SKM-1 (cell line): ENCODE measurements at regions not wholly inside any gene's neighbourhood (a gene's known extent, or its start where the extent isn't known, plus 50 kb on each side); places are given as distances from the start of the nearest gene placed in this dataset.
"Not testable (repeated sequence)": the region's sequence is repeated elsewhere in the genome, so short reads cannot be mapped to it uniquely, and the experiment has no call there.

Source experiments
- DNase-seq: peaks from one replicate; lab custom pipeline; 2025; ENCODE audit not compliant: unreplicated experiment; lab: John Stamatoyannopoulos, UW

DNA sequence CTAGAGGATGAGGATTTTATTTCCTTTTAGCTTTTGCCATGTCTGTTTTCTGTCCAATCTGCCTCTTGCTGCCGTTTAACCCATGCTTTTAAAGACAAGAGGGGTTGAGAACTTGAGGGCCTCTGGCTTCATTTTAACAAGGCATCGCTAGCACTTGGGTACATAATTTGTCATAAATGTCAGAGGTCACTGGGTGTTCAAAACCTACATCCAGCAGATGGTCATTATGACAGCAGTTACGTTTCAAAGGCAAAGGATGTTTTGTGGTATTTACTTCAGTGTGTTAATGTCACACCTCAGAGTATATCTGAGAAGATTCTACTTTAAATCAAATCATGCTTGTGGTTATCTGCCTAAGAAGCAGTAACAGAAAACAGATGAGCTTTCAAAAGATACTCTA is 918.3 kb downstream of the NR2F1-AS1 start:
- no peak for DNase-seq

DNA sequence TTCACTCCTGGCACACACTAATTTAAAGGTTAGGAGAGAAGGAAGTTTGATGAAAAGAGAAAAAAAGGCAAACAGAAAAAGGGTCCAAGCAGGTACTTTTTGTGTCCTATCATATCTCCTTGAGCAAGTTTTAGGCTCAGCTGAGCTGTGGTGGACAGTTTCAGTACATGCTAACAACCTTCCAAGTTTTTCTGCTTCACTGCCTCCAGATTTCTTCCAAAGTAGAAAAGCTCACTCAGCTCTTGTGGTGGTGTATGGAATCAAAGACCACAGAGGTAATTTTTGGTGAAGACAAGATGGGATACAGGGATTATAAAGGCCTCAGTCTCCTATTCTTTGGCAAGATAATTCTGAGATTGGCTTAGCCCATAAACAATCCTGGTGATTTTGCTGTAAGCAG is 921.8 kb downstream of the NR2F1-AS1 start:
- DNase-seq, result no peak

DNA sequence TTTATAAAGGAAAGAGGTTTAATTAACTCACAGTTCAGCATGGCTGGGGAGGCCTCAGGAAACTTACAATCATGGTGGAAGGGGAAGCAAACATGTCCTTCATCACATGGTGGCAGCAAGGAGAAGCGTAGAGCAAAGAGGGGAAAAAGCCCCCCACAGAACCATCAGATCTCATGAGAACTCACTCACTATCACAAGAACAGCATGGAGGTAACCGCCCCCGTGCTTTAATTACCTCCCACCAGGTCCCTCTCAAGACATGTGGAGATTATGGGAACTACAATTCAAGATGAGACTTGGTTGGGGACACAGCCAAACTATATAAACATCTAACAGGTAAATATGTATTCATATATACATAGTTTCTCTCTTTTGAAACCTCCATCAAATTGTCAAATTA is 926.4 kb downstream of the NR2F1-AS1 start:
- DNase-seq, result not testable (repeated sequence)

DNA sequence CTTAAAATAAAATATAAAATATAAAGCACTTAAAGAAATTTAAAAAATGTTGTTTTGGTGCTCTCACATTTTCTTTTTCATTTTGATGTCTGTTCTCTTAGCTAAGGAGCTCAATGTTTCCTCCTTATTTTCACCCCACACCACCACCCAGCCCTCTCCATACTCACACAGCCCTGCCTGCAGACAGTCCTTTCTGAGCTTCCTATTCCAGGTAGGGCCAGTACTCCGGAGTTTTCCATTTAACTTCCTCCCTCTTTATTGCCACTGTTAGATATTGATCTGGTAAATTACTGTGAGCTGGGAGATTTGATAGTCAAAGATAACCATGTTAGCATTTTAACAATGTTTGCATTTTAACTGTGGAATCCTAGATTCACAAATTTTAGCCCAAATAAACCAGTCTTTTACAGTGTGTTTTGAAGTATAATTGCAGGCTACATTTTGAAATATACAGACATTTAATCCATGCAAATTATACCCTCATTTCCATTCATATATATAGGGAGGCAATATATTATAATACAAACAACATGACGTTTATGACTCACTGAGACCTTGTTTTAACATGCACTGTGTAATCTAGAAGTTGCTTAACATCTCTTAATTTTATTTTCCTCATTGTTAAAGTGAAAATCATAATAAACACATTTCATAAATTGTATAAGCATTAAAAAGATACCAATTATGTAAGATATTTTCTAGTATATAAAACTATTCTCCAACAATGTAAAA is 927.1 kb downstream of the NR2F1-AS1 start:
- DNase-seq, result no peak

DNA sequence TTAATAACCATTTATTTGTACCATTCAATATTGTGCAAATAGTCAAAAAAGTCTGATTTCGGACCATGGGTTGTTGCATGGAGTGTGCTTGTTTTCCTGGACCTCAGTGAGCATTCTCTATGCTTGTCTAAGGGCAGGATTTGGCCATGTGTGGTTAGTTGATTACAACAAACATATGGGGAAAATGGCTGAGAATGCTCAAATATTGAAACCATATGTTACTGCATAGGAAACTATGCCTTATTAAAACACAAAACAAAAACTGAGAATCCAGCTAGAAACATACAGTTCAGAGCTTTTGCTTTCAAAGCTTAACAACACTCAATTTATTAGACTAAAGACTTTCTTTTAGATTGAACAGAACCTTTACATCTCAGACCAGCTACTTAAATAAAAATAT is 928.3 kb downstream of the NR2F1-AS1 start:
- DNase-seq, result no peak

DNA sequence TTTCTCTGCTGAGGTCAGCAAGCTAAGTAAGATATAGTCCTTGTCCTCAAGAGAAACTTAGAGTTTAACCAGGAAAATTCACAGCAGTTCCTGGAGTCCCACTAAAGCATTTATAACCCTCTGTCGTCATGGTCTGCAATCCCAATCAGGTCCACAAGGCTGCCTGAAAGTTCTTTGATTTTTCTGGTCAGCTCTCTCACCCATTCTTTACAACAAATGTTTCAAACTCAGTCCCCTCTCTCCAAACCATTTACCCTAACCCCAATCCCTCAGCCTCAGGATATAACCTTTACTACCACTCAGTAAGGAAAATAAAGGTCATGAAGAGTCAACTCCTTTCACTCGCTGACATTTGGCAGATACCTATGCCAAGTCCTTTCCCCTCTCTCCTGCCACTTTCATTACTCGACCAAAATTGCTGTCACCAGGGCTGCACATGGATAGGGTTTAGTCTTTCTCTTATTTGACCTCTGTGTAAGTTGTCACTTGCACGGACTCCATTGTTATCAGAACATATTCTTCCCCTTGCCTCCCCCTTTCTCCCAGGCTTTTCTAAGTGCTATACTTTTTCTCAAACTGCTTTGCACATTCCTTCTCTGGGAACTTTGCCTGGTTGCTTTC is 936.6 kb downstream of the NR2F1-AS1 start:
- no peak for DNase-seq

DNA sequence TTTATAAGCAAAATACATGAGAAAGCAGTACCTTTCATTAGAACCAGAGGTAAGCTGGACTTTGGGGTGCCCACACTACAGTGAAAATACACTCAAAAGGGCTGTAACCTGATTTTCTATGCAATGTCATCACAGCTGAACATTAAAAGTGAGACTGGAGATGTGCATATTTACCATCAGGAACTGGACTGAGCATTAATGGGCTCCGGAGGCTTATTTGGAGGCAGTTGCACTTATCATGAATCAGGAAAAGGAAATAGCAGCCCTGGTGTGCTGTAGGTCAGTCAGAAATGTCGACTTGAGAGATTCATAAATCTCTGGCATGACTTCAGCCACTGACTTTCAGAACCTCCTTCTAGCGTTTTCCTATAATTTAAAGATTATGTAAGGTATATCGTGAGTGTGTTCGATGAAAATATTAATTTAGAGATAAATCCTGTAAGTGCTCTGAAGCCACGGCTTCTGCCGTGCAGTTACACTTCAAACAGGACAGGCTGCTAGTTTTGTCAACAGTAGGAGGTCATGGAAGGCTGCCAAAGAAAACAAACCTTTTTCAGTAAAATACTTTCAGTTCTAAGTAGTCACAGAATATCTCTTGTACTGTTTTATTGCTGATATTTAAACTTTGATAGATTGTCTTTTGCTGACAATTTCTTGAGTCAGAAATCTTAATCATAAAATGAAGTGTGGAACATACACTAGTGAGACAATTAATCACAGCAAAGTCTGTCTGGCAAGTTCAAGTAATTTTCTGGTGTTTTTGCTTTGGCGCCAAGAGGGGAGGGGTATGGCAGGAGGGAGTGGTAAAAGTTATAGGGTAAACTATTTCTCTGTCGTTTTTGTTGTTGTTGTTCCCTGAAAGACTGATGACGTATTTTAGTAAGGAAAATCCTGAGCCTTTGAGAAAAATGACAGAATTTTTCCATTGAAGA is 939.7 kb downstream of the NR2F1-AS1 start:
- no peak for DNase-seq

DNA sequence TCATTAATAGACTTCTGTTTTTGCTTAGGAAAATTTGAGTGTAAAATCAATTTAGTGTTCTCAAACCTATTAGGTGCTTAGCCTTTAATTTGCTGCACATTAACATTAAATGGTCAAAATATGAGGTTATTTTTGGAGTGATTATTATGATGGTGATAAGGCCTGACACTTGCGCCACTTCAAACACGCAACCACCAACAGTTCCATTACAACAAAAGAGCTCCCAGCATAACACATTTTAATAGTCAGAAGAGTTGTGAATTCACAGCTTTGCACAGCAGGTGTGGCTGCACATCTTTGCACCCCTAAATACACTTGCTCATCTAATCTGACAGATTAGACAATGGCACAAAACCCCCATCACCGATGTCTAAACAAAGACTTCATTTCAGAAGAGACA is 940.7 kb downstream of the NR2F1-AS1 start:
- DNase-seq, result no peak

DNA sequence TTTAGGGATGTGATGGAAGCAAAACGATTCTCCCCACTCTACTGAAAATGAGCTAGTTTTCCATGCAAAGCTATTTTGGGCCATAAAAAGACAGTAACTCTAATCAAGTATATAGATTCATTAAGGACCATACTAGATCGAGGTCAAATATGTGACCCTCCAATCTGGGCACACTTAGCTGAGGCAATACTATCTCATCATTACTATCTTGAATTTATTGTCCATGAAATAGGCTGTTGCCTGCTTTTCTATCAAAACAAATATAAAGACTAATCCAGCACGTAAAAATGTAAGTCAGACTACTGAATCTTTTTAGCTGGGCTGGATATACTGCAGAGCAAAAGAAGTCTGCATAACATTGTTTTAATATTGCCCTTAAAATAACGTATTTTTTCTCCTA is 943.1 kb downstream of the NR2F1-AS1 start:
- DNase-seq, result no peak

DNA sequence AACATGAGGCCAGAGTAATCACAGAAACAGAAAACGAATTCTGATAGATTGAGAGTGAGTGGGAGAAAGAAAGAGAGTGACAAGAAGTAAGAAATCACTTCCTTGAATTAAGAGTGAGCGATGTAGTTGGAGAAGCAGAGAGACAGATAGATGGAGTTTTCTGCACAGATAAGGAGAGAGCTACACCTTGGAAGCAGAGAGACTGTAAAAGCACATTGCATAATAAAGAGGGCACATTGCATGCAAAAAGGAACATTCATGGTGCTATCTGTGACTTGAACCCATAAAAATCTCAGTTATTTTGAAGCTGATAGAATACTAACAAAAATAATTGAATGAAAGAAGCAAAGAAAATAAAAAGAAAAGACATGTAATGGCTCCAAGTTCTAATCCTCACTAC is 943.8 kb downstream of the NR2F1-AS1 start:
- DNase-seq, result no peak

DNA sequence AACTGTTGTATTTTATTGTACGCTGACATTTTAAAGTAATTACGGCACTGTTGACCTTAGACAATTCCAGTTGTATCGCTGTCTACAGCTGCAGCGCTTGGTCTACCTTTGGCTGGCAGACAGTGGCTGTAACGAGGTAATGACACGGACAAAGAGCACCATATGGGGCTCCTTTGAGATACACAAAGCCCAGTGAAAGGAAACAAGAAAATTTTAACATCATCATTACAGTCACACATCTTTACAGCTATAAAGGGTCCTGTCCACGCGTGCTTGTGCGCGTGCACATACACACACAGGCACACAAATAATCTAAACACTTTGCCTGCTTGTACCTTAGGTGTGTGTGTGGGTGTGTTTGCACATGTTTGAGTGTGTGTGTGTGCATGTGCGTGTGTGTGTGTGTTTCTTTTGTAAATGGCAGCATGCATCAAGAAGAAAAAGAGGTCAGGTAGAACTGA is 946.0 kb downstream of the NR2F1-AS1 start:
- DNase-seq, result no peak

DNA sequence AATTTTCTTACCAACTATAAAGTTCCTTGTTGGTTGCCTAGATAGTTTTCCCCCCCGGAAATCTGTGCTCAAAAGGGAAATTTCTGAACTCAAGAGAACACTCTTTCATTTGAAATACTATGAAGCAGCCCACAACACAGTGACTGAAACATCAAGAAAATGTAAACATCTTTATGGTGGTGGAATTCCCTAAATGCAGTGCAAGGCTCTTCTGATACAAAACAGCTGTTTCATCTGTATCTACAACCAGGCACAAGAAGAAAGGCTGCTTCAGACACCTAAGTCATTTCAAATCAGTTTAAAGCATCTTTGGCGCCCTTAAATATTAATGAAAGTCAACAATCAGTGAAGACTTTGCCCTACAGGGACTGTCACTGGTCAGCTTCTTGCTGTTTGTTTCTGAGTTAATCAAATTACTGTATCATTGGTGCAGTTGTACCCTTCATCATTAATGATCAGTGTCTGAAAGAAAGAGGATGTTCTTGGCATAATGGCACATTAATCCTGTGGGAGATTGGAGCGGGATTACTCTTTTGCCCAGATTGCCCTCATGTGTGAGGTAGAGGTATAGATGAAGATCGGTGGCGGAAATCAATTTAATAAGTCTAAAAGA is 947.0 kb downstream of the NR2F1-AS1 start:
- no peak for DNase-seq

DNA sequence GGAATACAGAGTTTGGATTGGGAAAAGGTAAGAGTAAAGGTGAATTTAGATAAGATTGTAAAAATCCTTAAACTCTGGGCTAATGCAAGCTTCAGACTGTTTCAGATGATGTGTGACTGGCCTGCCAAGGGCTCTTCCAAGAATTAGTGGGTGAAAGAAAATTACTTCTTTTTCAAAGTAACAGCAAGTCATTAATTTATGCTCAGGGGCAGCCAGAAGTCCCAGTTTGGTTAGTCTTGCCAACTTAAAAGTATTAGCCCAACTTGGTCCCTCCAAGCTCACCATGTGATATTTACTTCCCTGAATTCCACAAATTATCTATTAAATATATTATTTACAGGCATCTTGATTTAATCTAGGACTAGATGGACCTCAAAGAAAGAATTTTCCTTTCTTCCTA is 947.8 kb downstream of the NR2F1-AS1 start:
- no peak for DNase-seq

DNA sequence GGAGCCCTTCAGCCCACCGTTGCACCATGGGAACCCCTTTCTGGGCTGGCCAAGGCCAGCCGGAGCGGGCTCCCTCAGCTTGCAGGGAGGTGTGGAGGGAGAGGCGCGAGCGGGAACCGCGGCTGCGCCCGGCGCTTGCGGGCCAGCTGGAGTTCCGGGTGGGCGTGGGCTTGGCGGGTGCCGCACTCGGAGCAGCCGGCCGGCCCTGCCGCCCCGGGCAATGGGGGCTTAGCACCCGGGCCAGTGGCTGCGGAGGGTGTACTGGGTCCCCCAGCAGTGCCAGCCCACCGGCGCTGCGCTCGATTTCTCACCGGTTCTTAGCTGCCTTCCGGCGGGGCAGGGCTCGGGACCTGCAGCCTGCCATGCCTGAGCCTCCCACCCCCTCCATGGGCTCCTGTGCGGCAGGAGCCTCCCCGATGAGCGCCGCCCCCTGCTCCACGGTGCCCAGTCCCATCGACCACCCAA is 949.8 kb downstream of the NR2F1-AS1 start:
- DNase-seq, result not testable (repeated sequence)

DNA sequence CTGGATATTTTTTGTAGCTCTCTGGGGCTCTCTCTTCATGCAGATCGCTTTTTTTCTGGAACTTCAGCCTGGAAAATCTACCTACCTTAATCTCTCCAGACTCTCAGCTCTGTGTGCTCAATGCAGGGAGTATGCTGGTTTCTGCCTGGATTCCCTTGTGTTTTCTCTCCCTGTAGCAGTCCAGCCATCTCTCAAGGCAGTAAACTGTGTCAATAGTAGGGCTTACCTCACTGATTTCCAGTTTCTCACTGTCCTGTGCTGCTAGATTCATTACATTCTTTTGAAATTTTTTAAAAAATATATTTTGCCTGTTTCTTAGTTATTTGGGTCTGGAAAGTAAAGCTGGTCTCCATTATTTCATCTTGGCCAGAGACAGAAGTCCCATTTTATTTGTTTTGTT is 951.4 kb downstream of the NR2F1-AS1 start:
- no peak for DNase-seq

DNA sequence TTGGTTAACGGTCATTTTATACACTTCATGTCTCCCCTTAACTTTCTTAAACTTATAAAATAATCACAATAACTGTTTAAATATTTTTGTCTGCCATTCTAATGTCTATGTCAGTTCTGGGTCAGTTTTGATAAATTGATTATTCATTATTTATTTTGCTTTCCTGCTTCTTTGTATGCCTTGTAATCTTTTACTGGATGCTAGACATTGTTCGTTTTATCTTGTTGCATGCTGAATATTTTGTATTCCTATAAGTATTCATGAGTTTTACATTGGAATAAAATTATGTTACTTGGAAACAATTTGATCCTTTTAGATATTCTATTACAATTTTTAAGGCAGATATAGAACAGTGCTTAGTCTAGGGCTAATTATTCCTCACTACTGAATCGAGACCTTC is 952.0 kb downstream of the NR2F1-AS1 start:
- DNase-seq, result no peak

DNA sequence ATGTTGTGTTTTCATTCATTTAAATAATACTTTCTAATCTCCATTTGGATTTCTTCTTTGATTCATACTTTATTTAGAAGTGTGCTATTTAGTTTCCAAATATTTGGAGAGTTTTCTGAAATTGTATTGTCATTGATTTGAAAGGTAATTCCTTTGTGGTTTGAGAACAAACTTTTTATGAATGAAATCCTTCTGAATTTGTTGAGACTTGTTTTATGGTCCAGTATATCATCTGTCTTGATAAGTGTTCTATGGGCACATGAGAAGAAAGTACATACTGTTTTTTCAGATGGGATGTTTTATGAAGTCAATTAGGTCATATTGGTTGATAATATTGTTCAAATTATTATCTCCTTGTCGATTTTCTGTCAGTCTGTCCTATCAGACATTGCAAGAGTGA is 953.8 kb downstream of the NR2F1-AS1 start:
- no peak for DNase-seq

DNA sequence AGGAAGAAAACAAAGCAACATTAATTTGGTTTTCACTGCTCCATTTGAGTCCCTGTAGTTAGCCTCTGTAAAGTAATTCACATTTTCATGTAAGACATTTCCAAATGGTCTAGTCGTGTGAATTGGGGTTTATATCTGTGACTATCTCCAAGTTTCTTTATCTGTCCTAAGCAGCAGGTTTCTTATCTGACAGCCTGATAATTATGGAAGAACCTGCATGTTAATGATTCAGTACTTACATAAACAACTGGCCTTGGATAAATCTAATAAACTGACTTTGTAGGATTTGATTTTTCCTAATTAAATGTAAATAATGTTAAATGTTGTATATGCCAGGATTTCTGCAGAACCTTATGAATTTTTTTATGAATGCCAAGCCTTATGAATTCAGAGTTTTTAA is 964.9 kb downstream of the NR2F1-AS1 start:
- DNase-seq, result no peak

DNA sequence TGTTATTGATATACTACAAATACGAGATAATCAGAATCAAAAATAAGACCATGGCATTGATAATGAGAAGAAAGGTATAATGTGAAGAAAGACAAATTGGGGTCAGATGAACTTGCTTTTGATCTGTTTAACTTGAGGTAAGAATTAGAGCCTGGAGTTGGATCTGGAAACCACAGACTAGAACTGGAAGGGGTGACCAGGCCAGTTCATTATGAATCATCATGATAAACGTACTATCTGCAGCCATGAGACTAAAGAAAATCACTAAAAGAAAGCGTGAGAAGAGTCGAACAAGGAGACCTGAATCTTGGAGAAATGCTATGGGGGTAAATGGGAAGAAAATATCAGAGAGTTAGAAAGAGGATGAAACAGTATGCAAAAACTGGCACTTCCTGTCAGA is 967.5 kb downstream of the NR2F1-AS1 start:
- no peak for DNase-seq

DNA sequence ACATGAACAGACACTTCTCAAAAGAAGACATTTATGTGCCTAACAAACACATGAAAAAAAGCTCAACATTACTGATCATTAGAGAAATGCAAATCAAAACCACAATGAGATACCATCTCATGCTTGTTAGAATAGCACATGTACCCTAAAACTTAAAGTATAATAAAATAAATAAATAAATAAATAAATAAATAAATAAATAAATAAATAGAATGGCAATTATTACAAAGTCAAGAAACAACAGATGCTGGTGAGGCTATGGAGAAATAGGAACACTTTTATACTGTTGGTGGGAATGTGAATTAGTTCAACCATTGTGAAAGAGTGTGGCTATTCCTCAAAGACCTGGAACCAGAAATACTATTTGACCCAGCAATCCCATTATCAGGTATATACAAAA is 970.6 kb downstream of the NR2F1-AS1 start:
- not testable (repeated sequence) for DNase-seq

DNA sequence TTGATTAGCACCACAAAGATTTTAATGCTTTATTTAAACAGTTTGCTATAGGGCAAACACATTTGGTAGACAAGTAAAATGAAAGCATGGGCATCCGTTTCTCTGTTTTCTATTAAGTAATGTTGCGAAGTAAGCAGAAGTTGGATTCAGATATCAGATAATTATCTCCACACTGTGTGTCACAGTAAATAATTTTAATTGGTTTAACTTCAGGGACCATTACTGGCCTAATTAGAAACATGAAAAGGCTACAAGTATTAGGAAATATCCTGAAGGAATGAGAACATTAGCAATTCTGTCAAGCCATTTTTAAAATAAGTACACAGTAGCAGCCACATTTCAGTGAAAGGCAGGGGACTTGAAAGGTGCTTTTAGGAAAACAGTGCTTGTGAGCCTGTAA is 975.4 kb downstream of the NR2F1-AS1 start:
- DNase-seq, result no peak
